CD14-positive monocyte (primary cell): ENCODE measurements at regions not wholly inside any gene's neighbourhood (a gene's known extent, or its start where the extent isn't known, plus 50 kb on each side); places are given as distances from the start of the nearest gene placed in this dataset.
A peak's percentile ranks its signal among the peaks of the same experiment; 100 is the strongest.

Experiments used
- DNase-seq, 3 donors: peaks; one replicate each; pipeline ENCODE4 v3.0.0-alpha.2; 2011 to 2022
- H2AFZ ChIP-seq: 2 replicates; pipeline ENCODE4 v1.6.0; 2012; ENCODE audit warnings: mild to moderate bottlenecking, low read depth, low read length, inconsistent platforms; ENCODE audit not compliant: insufficient read depth, poor library complexity, severe bottlenecking
- H3K27ac ChIP-seq, 2 donors: 1 replicate in 1 of 2; 2 replicates in 1 of 2; pipeline ENCODE4 v1.5.1; 2012 to 2013; ENCODE audit warnings: low read length in 2 of 2, control low read depth in 1 of 2, inconsistent platforms in 1 of 2, low read depth in 1 of 2, mild to moderate bottlenecking in 1 of 2
- H3K27me3 ChIP-seq, 2 donors: one replicate each; pipeline versions ENCODE4 v1.6.0 to v1.6.1; 2011 to 2013; ENCODE audit warnings: low read length in 2 of 2; ENCODE audit not compliant: control insufficient read depth in 2 of 2, insufficient read depth in 2 of 2
- H3K36me3 ChIP-seq, 2 donors: replicated peaks in 1 of 2; 1 replicate in 1 of 2; 2 replicates in 1 of 2; pipeline versions ENCODE4 v1.5.1 to v1.6.1; 2012 to 2013; ENCODE audit warnings: low read length in 2 of 2, control low read depth in 1 of 2, inconsistent platforms in 1 of 2, mild to moderate bottlenecking in 1 of 2; ENCODE audit not compliant: insufficient read depth in 2 of 2, control insufficient read depth in 1 of 2
- H3K4me1 ChIP-seq, 2 donors: 1 replicate in 1 of 2; 2 replicates in 1 of 2; pipeline versions ENCODE4 v1.5.1 to v1.6.1; 2012 to 2013; ENCODE audit warnings: low read length in 2 of 2, control low read depth in 1 of 2, inconsistent platforms in 1 of 2, mild to moderate bottlenecking in 1 of 2, moderate library complexity in 1 of 2; ENCODE audit not compliant: insufficient read depth in 2 of 2, control insufficient read depth in 1 of 2
- H3K4me2 ChIP-seq: replicated peaks from 2 replicates; pipeline ENCODE3; 2012; ENCODE audit warnings: low read length, moderate library complexity, mild to moderate bottlenecking; ENCODE audit not compliant: poor library complexity, severe bottlenecking; ENCODE audit errors: extremely low read depth
- H3K4me3 ChIP-seq, 3 experiments: fragments of 200-600 bp in 1 of 3; sonication (generic) in 1 of 3; replicated peaks in 1 of 3; 1 replicate in 2 of 3; 2 replicates in 1 of 3; pipeline ENCODE4 v1.5.1; 2011 to 2013; ENCODE audit warnings: low read length in 3 of 3, mild to moderate bottlenecking in 3 of 3, control low read depth in 2 of 3, low read depth in 2 of 3, inconsistent platforms in 1 of 3, moderate library complexity in 1 of 3
- H3K79me2 ChIP-seq: 2 replicates; pipeline ENCODE4 v1.6.0; 2012; ENCODE audit warnings: mild to moderate bottlenecking, control low read depth, inconsistent platforms, low read length, moderate library complexity; ENCODE audit not compliant: insufficient read depth
- H3K9ac ChIP-seq: 2 replicates; pipeline ENCODE4 v1.6.0; 2017; ENCODE audit warnings: low read length, mild to moderate bottlenecking; ENCODE audit not compliant: insufficient read depth, poor library complexity, severe bottlenecking
- H3K9me3 ChIP-seq, 2 donors: replicated peaks in 1 of 2; 1 replicate in 1 of 2; 2 replicates in 1 of 2; pipeline versions ENCODE4 v1.5.1 to v1.6.1; 2012 to 2013; ENCODE audit warnings: low read length in 2 of 2, control low read depth in 1 of 2; ENCODE audit not compliant: control insufficient read depth in 1 of 2, insufficient read depth in 1 of 2
- H4K20me1 ChIP-seq: 2 replicates; pipeline ENCODE4 v1.6.0; 2012; ENCODE audit warnings: mild to moderate bottlenecking, low read length, control low read depth, moderate library complexity; ENCODE audit not compliant: insufficient read depth
- H3K27ac Mint-ChIP-seq, 7 donors: one replicate each; pipeline ENCODE4 v1.8.0; 2020; ENCODE audit warnings: mild to moderate bottlenecking in 7 of 7, mixed read lengths in 7 of 7, moderate library complexity in 6 of 7, inconsistent platforms in 2 of 7
- H3K27me3 Mint-ChIP-seq, 3 donors: one replicate each; pipeline ENCODE4 v1.8.0; 2021 to 2022; ENCODE audit warnings: low read depth in 3 of 3, mild to moderate bottlenecking in 3 of 3, mixed read lengths in 3 of 3, moderate library complexity in 3 of 3, inconsistent platforms in 1 of 3
- H3K36me3 Mint-ChIP-seq, 2 donors: one replicate each; pipeline ENCODE4 v1.8.0; 2020; ENCODE audit warnings: mixed read lengths in 2 of 2, inconsistent platforms in 1 of 2, mild to moderate bottlenecking in 1 of 2
- H3K4me1 Mint-ChIP-seq: one replicate; pipeline ENCODE4 v1.8.0; 2020; ENCODE audit warnings: mild to moderate bottlenecking, mixed read lengths
- H3K4me3 Mint-ChIP-seq, 2 donors: one replicate each; pipeline ENCODE4 v1.8.0; 2020; ENCODE audit warnings: mild to moderate bottlenecking in 2 of 2, mixed read lengths in 2 of 2, moderate library complexity in 1 of 2
- H3K9me3 Mint-ChIP-seq, 7 donors: one replicate each; pipeline ENCODE4 v1.8.0; 2020 to 2022; ENCODE audit warnings: mixed read lengths in 7 of 7, mild to moderate bottlenecking in 6 of 7, moderate library complexity in 6 of 7, inconsistent platforms in 2 of 7
- WGBS: methylation state at CpG from one replicate; pipeline ENCODE4 v1.1.5; 2013; ENCODE audit warnings: missing lambda C conversion rate; ENCODE audit not compliant: insufficient coverage; 5-methylcytosine and 5-hydroxymethylcytosine counted together
- intact Hi-C, 2 donors: fragments of 100-400 bp; cut with micrococcal nuclease; formaldehyde crosslinking; loops; one replicate each; pipeline versions ENCODE4 v1.15.0 to v1.15.1; 2023
- TF ChIP-seq, protein P1 (sequence below): fragments of 200-600 bp; IDR thresholded peaks from one replicate; pipeline ENCODE4 v1.8.0; 2022; ENCODE audit warnings: antibody characterized with exemption, mild to moderate bottlenecking

DNA sequence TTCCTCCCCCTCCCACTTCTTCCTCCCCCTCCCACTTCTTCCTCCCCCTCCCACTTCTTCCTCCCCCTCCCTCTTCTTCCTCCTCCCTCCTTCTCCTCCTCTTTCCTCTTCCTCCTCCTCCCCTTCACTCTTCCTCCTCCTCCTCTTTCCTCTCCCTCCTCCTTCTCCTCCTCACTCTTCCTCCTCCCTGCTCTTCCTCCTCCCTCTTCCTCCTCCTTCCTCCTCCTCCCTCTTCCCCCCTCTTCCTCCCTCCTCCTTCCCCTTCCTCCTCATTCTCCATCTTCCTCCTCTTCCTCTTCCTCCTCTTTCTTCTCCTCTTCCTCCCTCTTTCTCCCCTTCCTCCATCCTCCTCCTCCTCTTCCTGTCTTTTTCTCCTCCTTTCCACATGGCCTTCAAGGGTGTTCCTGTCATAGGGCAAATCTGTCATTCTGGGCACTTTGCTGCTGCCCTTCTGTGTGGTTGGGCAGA lies 111.4 kb downstream of the PHETA1 start:
- TF ChIP-seq, protein P1, sequence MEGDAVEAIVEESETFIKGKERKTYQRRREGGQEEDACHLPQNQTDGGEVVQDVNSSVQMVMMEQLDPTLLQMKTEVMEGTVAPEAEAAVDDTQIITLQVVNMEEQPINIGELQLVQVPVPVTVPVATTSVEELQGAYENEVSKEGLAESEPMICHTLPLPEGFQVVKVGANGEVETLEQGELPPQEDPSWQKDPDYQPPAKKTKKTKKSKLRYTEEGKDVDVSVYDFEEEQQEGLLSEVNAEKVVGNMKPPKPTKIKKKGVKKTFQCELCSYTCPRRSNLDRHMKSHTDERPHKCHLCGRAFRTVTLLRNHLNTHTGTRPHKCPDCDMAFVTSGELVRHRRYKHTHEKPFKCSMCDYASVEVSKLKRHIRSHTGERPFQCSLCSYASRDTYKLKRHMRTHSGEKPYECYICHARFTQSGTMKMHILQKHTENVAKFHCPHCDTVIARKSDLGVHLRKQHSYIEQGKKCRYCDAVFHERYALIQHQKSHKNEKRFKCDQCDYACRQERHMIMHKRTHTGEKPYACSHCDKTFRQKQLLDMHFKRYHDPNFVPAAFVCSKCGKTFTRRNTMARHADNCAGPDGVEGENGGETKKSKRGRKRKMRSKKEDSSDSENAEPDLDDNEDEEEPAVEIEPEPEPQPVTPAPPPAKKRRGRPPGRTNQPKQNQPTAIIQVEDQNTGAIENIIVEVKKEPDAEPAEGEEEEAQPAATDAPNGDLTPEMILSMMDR: no peak
- H3K4me2 ChIP-seq: no peak overlapping the region
- no peak overlapping the region for H3K27ac ChIP-seq

DNA sequence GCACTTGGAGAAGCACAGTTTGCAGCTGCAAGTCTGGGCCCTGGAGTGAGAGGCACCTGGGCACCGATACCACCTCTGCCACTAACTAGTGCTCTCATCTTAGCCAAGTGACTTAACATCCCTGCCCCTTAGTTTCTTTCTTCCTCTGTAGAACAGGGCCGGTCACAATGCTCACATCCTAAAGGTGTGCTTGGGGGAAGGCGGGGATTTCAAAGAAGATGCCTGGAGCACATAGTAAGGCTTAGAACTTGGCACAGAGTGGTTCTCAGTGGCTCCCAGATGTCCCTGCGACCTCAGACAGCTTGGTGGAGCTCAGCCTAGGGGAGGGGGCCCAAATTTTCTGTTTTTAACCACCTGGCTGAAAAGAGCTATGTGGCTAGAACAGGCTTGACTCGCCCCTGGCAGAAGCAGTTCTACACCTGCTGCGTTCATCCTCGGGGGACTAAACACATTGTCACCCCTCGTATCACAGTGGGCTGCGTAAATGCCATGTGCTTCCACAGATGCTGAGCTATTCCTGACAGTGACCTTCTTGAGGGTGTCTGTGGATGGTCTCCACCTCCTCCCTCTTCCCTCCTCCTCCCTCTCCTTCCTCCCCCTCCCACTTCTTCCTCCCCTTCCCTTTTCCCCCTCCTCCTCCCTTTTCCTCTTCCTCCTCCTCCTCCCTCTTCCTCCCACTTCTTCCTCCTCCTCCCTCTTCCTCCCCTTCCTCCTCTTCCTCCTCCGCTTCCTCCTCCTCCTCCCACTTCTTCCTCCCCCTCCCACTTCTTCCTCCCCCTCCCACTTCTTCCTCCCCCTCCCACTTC lies 112.1 kb downstream of the PHETA1 start:
- TF ChIP-seq, protein P1: no peak
- Histone ChIP-seq H2AFZ (no peak overlapping the region), H3K4me2 (no peak overlapping the region), H4K20me1 (no peaks in the 10 kb centered on the region), H3K27me3 (no peaks in the 10 kb centered on the region), H3K27ac (no peak overlapping the region), H3K4me3 (no peak overlapping the region), H3K9me3 (no peaks in the 10 kb centered on the region), H3K79me2 (no peaks in the 10 kb centered on the region), H3K36me3 (no peaks in the 10 kb centered on the region), H3K4me1 (no peaks in the 10 kb centered on the region), H3K9ac (no peak overlapping the region)
- peak overlapping the region in 1 of 7 donors; percentile 18 for H3K27ac Mint-ChIP-seq
- DNase-seq: no peak
- no peak overlapping the region for H3K4me3 Mint-ChIP-seq
- peaks cover 0 to 4% (median 1%) of the 10 kb centered on the region in 7 donors for H3K9me3 Mint-ChIP-seq
- 73% methylated on average over 8 of the region's 10 CpGs for WGBS
- H3K4me1 Mint-ChIP-seq: peaks cover 5% of the 10 kb centered on the region
- intact Hi-C loops: no loop called here
- peaks cover 0 to 6% (median 4%) of the 10 kb centered on the region in 3 donors for H3K27me3 Mint-ChIP-seq
- no peaks in the 10 kb centered on the region for H3K36me3 Mint-ChIP-seq

More for the DNA sequence above, 111.4 kb downstream of the PHETA1 start:
- Histone ChIP-seq H3K79me2 (no peaks in the 10 kb centered on the region), H3K36me3 (no peaks in the 10 kb centered on the region), H3K9me3 (no peaks in the 10 kb centered on the region), H3K9ac (no peak overlapping the region), H4K20me1 (no peaks in the 10 kb centered on the region), H3K27me3 (no peaks in the 10 kb centered on the region), H3K4me3 (no peak overlapping the region), H3K4me1 (no peaks in the 10 kb centered on the region), H2AFZ (no peak overlapping the region)
- H3K27me3 Mint-ChIP-seq: peaks cover 0 to 7% (median 4%) of the 10 kb centered on the region in 3 donors
- no peaks in the 10 kb centered on the region for H3K36me3 Mint-ChIP-seq
- peaks cover 0 to 4% (median 1%) of the 10 kb centered on the region in 7 donors for H3K9me3 Mint-ChIP-seq
- H3K27ac Mint-ChIP-seq: no peak overlapping the region
- peaks cover 5% of the 10 kb centered on the region for H3K4me1 Mint-ChIP-seq
- DNase-seq: no peak
- intact Hi-C loops: no loop called here
- H3K4me3 Mint-ChIP-seq: no peak overlapping the region
